H1 (cell line): ENCODE measurements at regions not wholly inside any gene's neighbourhood (a gene's known extent, or its start where the extent isn't known, plus 50 kb on each side); places are given as distances from the start of the nearest gene placed in this dataset.

ENCODE experiments used
- CTCF ChIA-PET: fragments of 300-600 bp; sonication (Branson Sonifier 250); formaldehyde crosslinking; loops from one replicate; lab custom pipeline; 2021; ENCODE audit not compliant: partially characterized antibody; lab: Charles Lee
- POLR2A ChIA-PET: fragments of 300-600 bp; sonication (Branson Sonifier 250); formaldehyde crosslinking; loops from one replicate; lab custom pipeline; 2021; ENCODE audit warnings: inconsistent platforms; ENCODE audit not compliant: partially characterized antibody; lab: Charles Lee
- DNase-seq, 2 experiments: peaks; one replicate each; pipeline versions ENCODE4 v3.0.0 to v3.0.0-alpha.2; 2010 to 2022; ENCODE audit warnings: low spot score in 2 of 2, low read depth in 1 of 2, mixed read lengths in 1 of 2
- FAIRE-seq: peaks from 2 replicates; lab custom pipeline; 2011; peaks lifted over from hg19 to GRCh38; lab: Jason Lieb, UNC
- H2AFZ ChIP-seq: 2 replicates; pipeline ENCODE4 v1.8.1; 2012; ENCODE audit warnings: low read length, inconsistent platforms
- H2AK5ac ChIP-seq: 2 replicates; pipeline ENCODE4 v1.6.1; 2013; ENCODE audit warnings: low read depth, low read length
- H2BK120ac ChIP-seq: replicated peaks from 2 replicates; pipeline ENCODE3; 2013; ENCODE audit warnings: low read depth, low read length, inconsistent platforms
- H2BK12ac ChIP-seq: 2 replicates; pipeline ENCODE4 v1.6.1; 2013; ENCODE audit warnings: low read depth, low read length
- H2BK15ac ChIP-seq: 2 replicates; pipeline ENCODE4 v1.6.1; 2013; ENCODE audit warnings: low read length
- H2BK20ac ChIP-seq: 2 replicates; pipeline ENCODE4 v1.6.1; 2013; ENCODE audit warnings: low read length
- H2BK5ac ChIP-seq: 2 replicates; pipeline ENCODE4 v1.6.1; 2013; ENCODE audit warnings: low read depth, low read length
- H3K14ac ChIP-seq: 2 replicates; pipeline ENCODE4 v1.6.1; 2013; ENCODE audit warnings: inconsistent platforms; ENCODE audit not compliant: insufficient read length
- H3K18ac ChIP-seq: 2 replicates; pipeline ENCODE4 v1.6.1; 2013; ENCODE audit warnings: low read length; ENCODE audit errors: extremely low read depth
- H3K23ac ChIP-seq: 2 replicates; pipeline ENCODE4 v1.6.1; 2013; ENCODE audit warnings: inconsistent platforms; ENCODE audit not compliant: insufficient read length
- H3K23me2 ChIP-seq: 2 replicates; pipeline ENCODE4 v1.6.1; 2013; ENCODE audit warnings: low read depth, low read length
- H3K27ac ChIP-seq: 2 replicates; pipeline ENCODE4 v1.6.1; 2011; ENCODE audit warnings: low read depth, low read length, inconsistent platforms
- H3K27me3 ChIP-seq, 4 experiments: replicated peaks in 1 of 4; 1 replicate in 1 of 4; 2 replicates in 3 of 4; pipeline versions ENCODE4 v1.6.1 to v1.8.1; 2011 to 2013; ENCODE audit warnings: low read length in 3 of 4, mild to moderate bottlenecking in 3 of 4, inconsistent platforms in 2 of 4, mixed read lengths in 2 of 4, moderate library complexity in 1 of 4; ENCODE audit not compliant: control insufficient read depth in 3 of 4, insufficient read depth in 3 of 4; ENCODE audit errors: extremely low read depth in 1 of 4
- H3K36me3 ChIP-seq, 4 experiments: 2 replicates each; pipeline versions ENCODE4 v1.6.1 to v1.8.1; 2011 to 2013; ENCODE audit warnings: mild to moderate bottlenecking in 4 of 4, low read length in 3 of 4, moderate library complexity in 2 of 4, control low read depth in 1 of 4, inconsistent platforms in 1 of 4; ENCODE audit not compliant: insufficient read depth in 4 of 4, control insufficient read depth in 2 of 4
- H3K4ac ChIP-seq: replicated peaks from 2 replicates; pipeline ENCODE3; 2013; ENCODE audit warnings: low read length, low read depth, mixed read lengths, inconsistent platforms; ENCODE audit not compliant: insufficient read length
- H3K4me1 ChIP-seq, 4 experiments: replicated peaks in 1 of 4; 1 replicate in 1 of 4; 2 replicates in 3 of 4; pipeline versions ENCODE4 v1.6.1 to v1.8.1; 2011 to 2013; ENCODE audit warnings: low read length in 3 of 4, inconsistent platforms in 2 of 4, mixed read lengths in 1 of 4; ENCODE audit not compliant: insufficient read depth in 4 of 4, control insufficient read depth in 3 of 4
- H3K4me2 ChIP-seq, 2 experiments: 2 replicates each; pipeline versions ENCODE4 v1.6.1 to v1.8.1; 2011 to 2013; ENCODE audit warnings: low read depth in 2 of 2, low read length in 2 of 2, control low read depth in 1 of 2, inconsistent platforms in 1 of 2, mild to moderate bottlenecking in 1 of 2; ENCODE audit not compliant: insufficient read depth in 1 of 2
- H3K4me3 ChIP-seq, 4 experiments: fragments of 200-600, 300-600 bp in 1 of 4; sonication (generic), shearing (Covaris generic), sonication (Bioruptor Twin) in 1 of 4; 2 replicates each; pipeline versions ENCODE4 v1.5.1 to v1.8.1; 2011 to 2016; ENCODE audit warnings: low read length in 4 of 4, low read depth in 3 of 4, control low read depth in 2 of 4, inconsistent platforms in 2 of 4, mild to moderate bottlenecking in 2 of 4, mixed read lengths in 1 of 4, moderate library complexity in 1 of 4; ENCODE audit not compliant: insufficient read depth in 2 of 4; ENCODE audit errors: extremely low read depth in 1 of 4
- H3K56ac ChIP-seq: replicated peaks from 2 replicates; pipeline ENCODE3; 2013; ENCODE audit warnings: low read depth, mild to moderate bottlenecking, mixed read lengths, low read length, inconsistent platforms; ENCODE audit not compliant: insufficient read length
- H3K79me1 ChIP-seq: 2 replicates; pipeline ENCODE4 v1.6.1; 2013; ENCODE audit warnings: low read depth, low read length, control low read depth
- H3K79me2 ChIP-seq, 2 experiments: 2 replicates each; pipeline versions ENCODE4 v1.6.1 to v1.8.1; 2012 to 2013; ENCODE audit warnings: low read length in 2 of 2, mild to moderate bottlenecking in 2 of 2, inconsistent platforms in 1 of 2; ENCODE audit not compliant: insufficient read depth in 2 of 2, control insufficient read depth in 1 of 2
- H3K9ac ChIP-seq, 4 experiments: replicated peaks in 1 of 4; 1 replicate in 1 of 4; 2 replicates in 3 of 4; pipeline versions ENCODE4 v1.6.1 to v1.8.1; 2011 to 2013; ENCODE audit warnings: low read depth in 3 of 4, low read length in 3 of 4, control low read depth in 2 of 4, mild to moderate bottlenecking in 2 of 4, moderate library complexity in 2 of 4, inconsistent platforms in 1 of 4; ENCODE audit errors: extremely low read depth in 1 of 4
- H3K9me3 ChIP-seq, 2 experiments: 2 replicates each; pipeline versions ENCODE4 v1.6.1 to v1.8.1; 2012 to 2013; ENCODE audit warnings: mild to moderate bottlenecking in 2 of 2, moderate library complexity in 2 of 2, control low read depth in 1 of 2, inconsistent platforms in 1 of 2, low read depth in 1 of 2, low read length in 1 of 2, mixed read lengths in 1 of 2; ENCODE audit not compliant: insufficient read depth in 2 of 2
- H4K20me1 ChIP-seq, 2 experiments: replicated peaks in 1 of 2; 2 replicates each; pipeline versions ENCODE3 to v1.8.1; 2011 to 2013; ENCODE audit warnings: inconsistent platforms in 2 of 2, low read length in 2 of 2, mild to moderate bottlenecking in 1 of 2; ENCODE audit not compliant: insufficient read depth in 2 of 2, control insufficient read depth in 1 of 2
- H4K5ac ChIP-seq: 2 replicates; pipeline ENCODE4 v1.6.1; 2013; ENCODE audit warnings: low read length, low read depth, mixed read lengths, inconsistent platforms; ENCODE audit not compliant: insufficient read length
- H4K8ac ChIP-seq: 2 replicates; pipeline ENCODE4 v1.8.0; 2013; ENCODE audit warnings: mild to moderate bottlenecking, moderate library complexity, low read length, inconsistent platforms; ENCODE audit not compliant: insufficient read depth; ENCODE audit errors: extremely low read depth
- H4K91ac ChIP-seq: replicated peaks from 2 replicates; pipeline ENCODE3; 2013; ENCODE audit warnings: low read length, mixed read lengths, inconsistent platforms; ENCODE audit not compliant: insufficient read length
- KDM1A ChIP-seq: fragments of 200-600, 300-600 bp; sonication (generic); IDR thresholded peaks from 2 replicates; pipeline ENCODE4 v1.7.1; 2016; ENCODE audit warnings: mild to moderate bottlenecking, low read length, borderline replicate concordance
- SAP30 ChIP-seq: fragments of 300-600 bp; sonication (generic); IDR thresholded peaks from 2 replicates; pipeline ENCODE4 v1.7.1; 2012; ENCODE audit warnings: low read length, moderate library complexity, mild to moderate bottlenecking, inconsistent platforms; ENCODE audit not compliant: insufficient read depth, insufficient replicate concordance
- USF2 ChIP-seq: IDR thresholded peaks from 2 replicates; pipeline ENCODE4 v1.6.1; 2011; ENCODE audit warnings: low read length, improper control_type of control experiment
- WGBS, 2 experiments: shearing (Covaris generic) in 1 of 2; methylation state at CpG; one replicate each; pipeline versions ENCODE4 v1.1.6 to v1.1.7; 2013 to 2015; ENCODE audit warnings: low lambda C conversion rate in 2 of 2, mixed read lengths in 2 of 2, inconsistent platforms in 1 of 2, low coverage in 1 of 2, missing lambda C conversion rate in 1 of 2; ENCODE audit not compliant: insufficient replicate concordance in 2 of 2, insufficient coverage in 1 of 2, insufficient read length in 1 of 2; ENCODE audit errors: extremely low coverage in 1 of 2, missing lambda C conversion rate in 1 of 2; 5-methylcytosine and 5-hydroxymethylcytosine counted together

- no peak for FAIRE-seq
- POLR2A ChIA-PET: interaction anchor here (1.0 to 1.7 kb wide), 3 partner anchors 9 to 19 kb away, joined by 3 to 4 read pairs (median 3); no protein-coding TSS in a partner anchor
Measured at GRCh38 chr10:31751051-31751737, 177.4 kb downstream of the ARHGAP12 start.

More at GRCh38 chr10:31751051-31751737, 177.4 kb downstream of the ARHGAP12 start:
- H3K9me3 ChIP-seq: no peaks in the 10 kb centered on the region
- H3K27me3 ChIP-seq: no peaks in the 10 kb centered on the region
- H3K79me1 ChIP-seq: no peaks in the 10 kb centered on the region
- no peak overlapping the region for H3K4ac ChIP-seq
- TF ChIP-seq SAP30: no peak
- TF ChIP-seq USF2: no peak
- no peak for TF ChIP-seq KDM1A
- H3K14ac ChIP-seq: no peak overlapping the region
- no peak for DNase-seq
- 0 out of 2 replicates have a peak overlapping the region, but pooled peaks have one; percentile 97 for H2BK15ac ChIP-seq
- peaks cover 5 to 16% (median 14%) of the 10 kb centered on the region in 4 experiments for H3K4me1 ChIP-seq
- H3K23me2 ChIP-seq: no peaks in the 10 kb centered on the region; the same call in 1 of the 2 replicates
- H3K9ac ChIP-seq: no peak overlapping the region
- H3K56ac ChIP-seq: no peak overlapping the region
- H2AK5ac ChIP-seq: no peak overlapping the region
- no peak overlapping the region for H3K4me3 ChIP-seq
- CTCF ChIA-PET: interaction anchor here (0.7 to 4.2 kb wide), 6 partner anchors 11 to 936 kb away, joined by 3 to 23 read pairs (median 4); no protein-coding TSS in a partner anchor
- WGBS, 2 experiments: 83% methylated on average over 7 of the region's 7 CpGs; no CpG with 5 or more reads in 1 of the 2 experiments
- H3K27ac ChIP-seq: no peak overlapping the region
- no peak overlapping the region for H2BK120ac ChIP-seq
- H2BK5ac ChIP-seq: 0 out of 2 replicates have a peak overlapping the region, but pooled peaks have one; percentile 40
- H2BK20ac ChIP-seq: no peak overlapping the region
- no peaks in the 10 kb centered on the region for H3K79me2 ChIP-seq
- no peaks in the 10 kb centered on the region for H3K36me3 ChIP-seq
- no peaks in the 10 kb centered on the region for H4K20me1 ChIP-seq
- no peak overlapping the region; the same call in 1 of the 2 replicates for H3K18ac ChIP-seq
- H2BK12ac ChIP-seq: no peak overlapping the region
- H3K4me2 ChIP-seq: no peak overlapping the region
- H2AFZ ChIP-seq: no peak overlapping the region
- no peak overlapping the region for H4K91ac ChIP-seq
- H4K8ac ChIP-seq: no peak overlapping the region
- no peak overlapping the region for H4K5ac ChIP-seq
- H3K23ac ChIP-seq: no peak overlapping the region
